PC-3 (cell line): ENCODE measurements at regions not wholly inside any gene's neighbourhood (a gene's known extent, or its start where the extent isn't known, plus 50 kb on each side); places are given as distances from the start of the nearest gene placed in this dataset.

Experiments
- ATAC-seq: fragments of 200-7000 bp; cut with Tn5 transposase; 2 replicates; pipeline ENCODE4 v1.9.1; 2020; ENCODE audit warnings: mild to moderate bottlenecking, moderate library complexity
- BruUV-seq: library from RNA; stranded (reverse); fragments of 400-500 nt; replicated peaks from 2 replicates; lab custom pipeline; 2021; lab: Mats Ljungman, UMichigan
- CTCF ChIA-PET: fragments of 300-600 bp; sonication (Branson Sonifier 250); formaldehyde crosslinking; loops from one replicate; lab custom pipeline; 2022; ENCODE audit warnings: antibody characterized with exemption; lab: Charles Lee
- POLR2A ChIA-PET: fragments of 300-600 bp; sonication (Branson Sonifier 250); formaldehyde crosslinking; loops from one replicate; lab custom pipeline; 2022; ENCODE audit warnings: antibody characterized with exemption; ENCODE audit not compliant: unreplicated experiment; lab: Charles Lee
- DNase-seq: peaks from one replicate; pipeline ENCODE4 v3.0.0-alpha.2; 2015
- H2AFZ ChIP-seq: fragments of 300-600 bp; sonication (generic); 2 replicates; pipeline ENCODE4 v1.6.0; 2016; ENCODE audit warnings: antibody characterized with exemption, low read length
- H3F3A ChIP-seq: fragments of 300-600 bp; sonication (generic); one replicate; pipeline ENCODE4 v1.6.0; 2017; ENCODE audit warnings: antibody characterized with exemption, low read length, control low read depth, mild to moderate bottlenecking; ENCODE audit not compliant: unreplicated experiment
- H3K27ac ChIP-seq: fragments of 300-600 bp; sonication (generic); 2 replicates; pipeline ENCODE4 v1.5.1; 2016; ENCODE audit warnings: mild to moderate bottlenecking, low read length
- H3K27me3 ChIP-seq: fragments of 300-600 bp; sonication (generic); 2 replicates; pipeline ENCODE4 v1.6.1; 2016; ENCODE audit warnings: low read length, mixed read lengths
- H3K36me3 ChIP-seq: fragments of 300-600 bp; sonication (generic); 2 replicates; pipeline ENCODE4 v1.6.1; 2016; ENCODE audit warnings: low read depth, mixed run types, low read length, mixed read lengths
- H3K4me1 ChIP-seq: fragments of 300-600 bp; sonication (generic); 2 replicates; pipeline ENCODE4 v1.5.1; 2016; ENCODE audit warnings: low read length; ENCODE audit not compliant: insufficient read depth
- H3K4me2 ChIP-seq: fragments of 300-600 bp; sonication (generic); 2 replicates; pipeline ENCODE4 v1.6.0; 2016; ENCODE audit warnings: low read length
- H3K4me3 ChIP-seq: fragments of 300-600 bp; sonication (generic); 2 replicates; pipeline ENCODE4 v1.5.1; 2016; ENCODE audit warnings: mild to moderate bottlenecking, low read length, mixed read lengths
- H3K79me2 ChIP-seq: fragments of 300-600 bp; sonication (generic); 2 replicates; pipeline ENCODE4 v1.6.1; 2017; ENCODE audit warnings: low read length, mixed read lengths
- H3K9ac ChIP-seq: fragments of 300-600 bp; sonication (generic); 2 replicates; pipeline ENCODE4 v1.6.0; 2016; ENCODE audit warnings: mild to moderate bottlenecking, low read length
- H3K9me2 ChIP-seq: fragments of 300-600 bp; sonication (generic); replicated peaks from 2 replicates; pipeline ENCODE4 v1.6.1; 2016; ENCODE audit warnings: mixed run types, low read length, mixed read lengths
- H3K9me3 ChIP-seq: fragments of 300-600 bp; sonication (generic); 2 replicates; pipeline ENCODE4 v1.6.1; 2016; ENCODE audit warnings: low read length, mixed read lengths
- H4K20me1 ChIP-seq: fragments of 300-600 bp; sonication (generic); 2 replicates; pipeline ENCODE4 v1.6.1; 2016; ENCODE audit warnings: low read length, mixed read lengths
- CTCF ChIP-seq: fragments of 300-600 bp; sonication (generic); conservative IDR thresholded peaks from 2 replicates; pipeline ENCODE4 v1.5.1; 2017; ENCODE audit warnings: antibody characterized with exemption, low read depth, mild to moderate bottlenecking, low read length
- EZH2 ChIP-seq: fragments of 300-600 bp; sonication (generic); IDR thresholded peaks from one replicate; pipeline ENCODE4 v1.6.1; 2017; ENCODE audit warnings: antibody characterized with exemption, mild to moderate bottlenecking, low read length; ENCODE audit not compliant: unreplicated experiment
- EZH2phosphoT487 ChIP-seq: fragments of 300-600 bp; sonication (generic); IDR thresholded peaks from 2 replicates; pipeline ENCODE4 v1.6.1; 2018; ENCODE audit warnings: mild to moderate bottlenecking, antibody characterized with exemption, low read length, borderline replicate concordance
- intact Hi-C: fragments of 100-400 bp; cut with micrococcal nuclease; formaldehyde crosslinking; loops from 2 replicates; pipeline ENCODE4 v1.9.0; 2023

GRCh38 chr10:84695902-84696301, 367.5 kb downstream of the CCSER2 start:
- ChIA-PET CTCF (no interaction called here), POLR2A (no interaction called here)
- H3K79me2 ChIP-seq = no peaks in the 10 kb centered on the region
- no peak overlapping the region for H3K4me2 ChIP-seq
- H3K4me1 ChIP-seq = no peaks in the 10 kb centered on the region
- H3K9me3 ChIP-seq = 0 out of 2 replicates have a peak, but pooled peaks cover 3% of the 10 kb centered on the region
- intact Hi-C loops = no loop called here
- no peak for DNase-seq
- TF ChIP-seq CTCF (no peak), EZH2phosphoT487 (no peak), EZH2 (no peak)
- no peak for ATAC-seq
- no peak overlapping the region for H3K4me3 ChIP-seq
- H3K36me3 ChIP-seq = no peaks in the 10 kb centered on the region
- H2AFZ ChIP-seq = no peak overlapping the region
- no peaks in the 10 kb centered on the region for H3K9me2 ChIP-seq
- H4K20me1 ChIP-seq = no peaks in the 10 kb centered on the region
- no peaks in the 10 kb centered on the region for H3F3A ChIP-seq
- no TSS peak for BruUV-seq
- H3K9ac ChIP-seq = no peak overlapping the region
- no peak overlapping the region for H3K27ac ChIP-seq
- H3K27me3 ChIP-seq = peaks cover 8% of the 10 kb centered on the region; the same call in 1 of the 2 replicates

GRCh38 chr10:84696610-84697009, 368.2 kb downstream of the CCSER2 start:
- 0 out of 2 replicates have a peak, but pooled peaks cover 3% of the 10 kb centered on the region for H3K9me3 ChIP-seq
- BruUV-seq = no TSS peak
- H3K9me2 ChIP-seq = no peaks in the 10 kb centered on the region
- ATAC-seq (no peak), DNase-seq (no peak)
- no peaks in the 10 kb centered on the region for H3F3A ChIP-seq
- no peak overlapping the region for H3K27ac ChIP-seq
- H3K79me2 ChIP-seq = no peaks in the 10 kb centered on the region
- H3K4me1 ChIP-seq = no peaks in the 10 kb centered on the region
- no peaks in the 10 kb centered on the region for H4K20me1 ChIP-seq
- intact Hi-C loops = no loop called here
- H3K4me2 ChIP-seq = no peak overlapping the region
- POLR2A ChIA-PET = no interaction called here
- H3K36me3 ChIP-seq = no peaks in the 10 kb centered on the region
- no peak overlapping the region for H3K4me3 ChIP-seq
- CTCF ChIA-PET = no interaction called here
- no peak overlapping the region for H2AFZ ChIP-seq
- TF ChIP-seq EZH2 = no peak
- no peak overlapping the region for H3K9ac ChIP-seq
- H3K27me3 ChIP-seq = peaks cover 8% of the 10 kb centered on the region; the same call in 1 of the 2 replicates

DNA sequence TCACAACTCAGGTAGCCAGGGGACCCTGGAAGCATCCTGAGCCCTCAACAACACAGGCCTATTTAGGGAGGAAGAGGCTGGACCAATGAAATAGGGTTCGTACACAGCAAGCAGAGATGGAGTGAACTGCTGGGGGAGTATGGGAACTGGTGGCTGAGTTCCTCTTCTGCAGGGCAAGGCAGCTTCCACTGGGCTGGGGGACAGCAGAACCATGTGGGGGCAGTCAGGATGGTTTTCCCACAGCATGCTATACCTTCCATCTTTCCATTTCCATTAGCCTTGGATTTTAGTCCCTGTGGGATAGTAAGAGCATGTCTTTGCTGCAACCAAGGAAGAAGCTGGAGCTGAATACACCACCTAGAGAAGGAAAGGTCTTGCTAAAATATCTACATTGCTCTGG, 370.6 kb downstream of the CCSER2 start:
- no peaks in the 10 kb centered on the region for H3K79me2 ChIP-seq
- no peaks in the 10 kb centered on the region for H3K9me3 ChIP-seq
- H3K9me2 ChIP-seq = no peaks in the 10 kb centered on the region
- no peak for ATAC-seq
- no TSS peak for BruUV-seq
- H3K4me3 ChIP-seq = no peak overlapping the region
- no peak overlapping the region for H3K9ac ChIP-seq
- no peak for TF ChIP-seq EZH2phosphoT487
- no peak for TF ChIP-seq CTCF
- TF ChIP-seq EZH2 = no peak
- ChIA-PET CTCF (no interaction called here), POLR2A (no interaction called here)
- H3K27me3 ChIP-seq = peaks cover 8% of the 10 kb centered on the region; the same call in 1 of the 2 replicates
- H3K27ac ChIP-seq = no peak overlapping the region
- H2AFZ ChIP-seq = no peak overlapping the region
- H3K36me3 ChIP-seq = no peaks in the 10 kb centered on the region
- intact Hi-C loops = no loop called here
- no peaks in the 10 kb centered on the region for H4K20me1 ChIP-seq
- no peaks in the 10 kb centered on the region for H3F3A ChIP-seq
- H3K4me1 ChIP-seq = no peaks in the 10 kb centered on the region
- no peak for DNase-seq
- no peak overlapping the region for H3K4me2 ChIP-seq
